PC-3 (cell line): ENCODE measurements at regions not wholly inside any gene's neighbourhood (a gene's known extent, or its start where the extent isn't known, plus 50 kb on each side); places are given as distances from the start of the nearest gene placed in this dataset.

Experiments
- CTCF ChIP-seq: fragments of 300-600 bp; sonication (generic); conservative IDR thresholded peaks from 2 replicates; pipeline ENCODE4 v1.5.1; 2017; ENCODE audit warnings: antibody characterized with exemption, low read depth, mild to moderate bottlenecking, low read length
- EZH2 ChIP-seq: fragments of 300-600 bp; sonication (generic); IDR thresholded peaks from one replicate; pipeline ENCODE4 v1.6.1; 2017; ENCODE audit warnings: antibody characterized with exemption, mild to moderate bottlenecking, low read length; ENCODE audit not compliant: unreplicated experiment
- EZH2phosphoT487 ChIP-seq: fragments of 300-600 bp; sonication (generic); IDR thresholded peaks from 2 replicates; pipeline ENCODE4 v1.6.1; 2018; ENCODE audit warnings: mild to moderate bottlenecking, antibody characterized with exemption, low read length, borderline replicate concordance

GRCh38 chr2:100193291-100193710, 50.9 kb upstream of the AFF3 start:
- no peak for TF ChIP-seq CTCF
- TF ChIP-seq EZH2phosphoT487, result no peak
- no peak for TF ChIP-seq EZH2
